ENCODE measurements at regions not wholly inside any gene's neighbourhood (a gene's known extent, or its start where the extent isn't known, plus 50 kb on each side); places are given as distances from the start of the nearest gene placed in this dataset.

GRCh38 chr2:105674401-105674800, 70.3 kb upstream of the NCK2 start:
- no peak overlapping the region for H3K56ac ChIP-seq (ENCODE audit: extremely low read depth, insufficient read depth, low read length)
- H3K27me3 ChIP-seq (ENCODE audit: control insufficient read depth, insufficient read depth, low read length), result peaks cover 15% of the 10 kb centered on the region
- no peak overlapping the region for H3K27ac ChIP-seq (ENCODE audit: insufficient read depth, low read length)
- no peaks in the 10 kb centered on the region for H3K36me3 ChIP-seq (ENCODE audit: control insufficient read depth, insufficient read depth, low read length)
- in situ Hi-C loops (cut with MboI; ENCODE audit: low sequenced_read_pairs) (no loop called here), dilution Hi-C loops (cut with HindIII; ENCODE audit: low sequenced_read_pairs, unreplicated experiment) (no loop called here), intact Hi-C loops (cut with micrococcal nuclease) (no loop called here)
- no peak overlapping the region for H2AK9ac ChIP-seq (replicated peaks; ENCODE audit: low read depth, low read length, poor library complexity)
- TF ChIP-seq MAZ (IDR thresholded peaks at IDR 0.05; ENCODE audit: borderline replicate concordance, low read depth, low read length) (no peak), RAD21 (IDR thresholded peaks at IDR 0.05; ENCODE audit: low read length) (no peak), RFX5 (IDR thresholded peaks at IDR 0.05; ENCODE audit: low read depth, low read length) (no peak), POLR2A (IDR thresholded peaks at IDR 0.05; ENCODE audit: low read depth, low read length) (no peak), USF2 (IDR thresholded peaks at IDR 0.05; ENCODE audit: low read depth, low read length) (no peak)
- H2AFZ ChIP-seq (replicated peaks; ENCODE audit: low read length, poor library complexity), result no peak overlapping the region
- no TSS peak for BruUV-seq (replicated peaks)
- H4K20me1 ChIP-seq (ENCODE audit: insufficient read depth, low read length), result no peaks in the 10 kb centered on the region
- H2AK5ac ChIP-seq (ENCODE audit: low read depth, low read length), result no peak overlapping the region
- H3K18ac ChIP-seq (ENCODE audit: low read depth, low read length), result no peak overlapping the region
- H2BK20ac ChIP-seq (ENCODE audit: low read depth, low read length), result no peak overlapping the region
- no peak overlapping the region for H3K23ac ChIP-seq (ENCODE audit: low read depth, low read length)
- no peak overlapping the region for H2BK5ac ChIP-seq (ENCODE audit: low read depth, low read length, poor library complexity, severe bottlenecking)
- no peak overlapping the region for H4K91ac ChIP-seq (ENCODE audit: insufficient read depth, low read depth, low read length)
- H2BK15ac ChIP-seq (ENCODE audit: low read depth, low read length), result no peak overlapping the region
- ChIA-PET CTCF (no interaction called here), POLR2A (ENCODE audit: unreplicated experiment) (no interaction called here)
- no peak overlapping the region for H4K8ac ChIP-seq (ENCODE audit: low read depth in 2 of 2, low read length in 2 of 2)
- DNase-seq, result no peak
- no peaks in the 10 kb centered on the region for H3K79me1 ChIP-seq (ENCODE audit: low read depth in 1 of 2, low read length in 2 of 2)
- ATAC-seq (ENCODE audit: low read depth), result no peak
- no peak overlapping the region for H3K14ac ChIP-seq (replicated peaks; ENCODE audit: low read depth, low read length)
- H3K9ac ChIP-seq (ENCODE audit: low read depth, low read length), result no peak overlapping the region
- no peak overlapping the region for H3K4me3 ChIP-seq (ENCODE audit: insufficient read depth, low read depth, low read length)
- no peak overlapping the region for H4K5ac ChIP-seq (ENCODE audit: low read depth, low read length)
- no peaks in the 10 kb centered on the region for H3K9me3 ChIP-seq (ENCODE audit: control insufficient read depth, insufficient read depth, low read length)
- H3K9me1 ChIP-seq (ENCODE audit: insufficient read depth, low read length), result no peaks in the 10 kb centered on the region
- 20% methylated on average over 4 of the region's 7 CpGs; no CpG with 5 or more reads in 1 of the 2 experiments for WGBS, 2 experiments (ENCODE audit: extremely low coverage in 2 of 2, insufficient read length in 1 of 2)
- no peak overlapping the region for H3K4ac ChIP-seq (ENCODE audit: low read depth, low read length)
- H3K4me2 ChIP-seq (ENCODE audit: low read depth, low read length), result no peak overlapping the region
- H2BK120ac ChIP-seq (ENCODE audit: low read depth, low read length), result no peak overlapping the region
- H3K4me1 ChIP-seq (ENCODE audit: control insufficient read depth, insufficient read depth, low read length), result no peaks in the 10 kb centered on the region
